ENCODE measurements at regions not wholly inside any gene's neighbourhood (a gene's known extent, or its start where the extent isn't known, plus 50 kb on each side); places are given as distances from the start of the nearest gene placed in this dataset.

- TF ChIP-seq JUN (IDR thresholded peaks at IDR 0.05; ENCODE audit: borderline replicate concordance, insufficient read depth, insufficient read length, low read depth): no peak
- no peak for TF ChIP-seq CTCF (IDR thresholded peaks at IDR 0.05; ENCODE audit: extremely low read depth in 1 of 2, insufficient read depth in 1 of 2, low read depth in 1 of 2, low read length in 2 of 2)
- TF ChIP-seq EZH2 (IDR thresholded peaks at IDR 0.05; ENCODE audit: borderline replicate concordance, low read depth, low read length, severe bottlenecking): no peak
- TF ChIP-seq POLR2A (IDR thresholded peaks at IDR 0.05; ENCODE audit: low read depth, low read length): no peak
- no peak for TF ChIP-seq POLR2AphosphoS5 (IDR thresholded peaks at IDR 0.05; ENCODE audit: insufficient read depth, low read depth, low read length)
- TF ChIP-seq MAX (IDR thresholded peaks at IDR 0.05; ENCODE audit: insufficient read depth, insufficient read length): no peak
- TF ChIP-seq GATA2 (IDR thresholded peaks at IDR 0.05; ENCODE audit: insufficient read depth, insufficient read length, low read depth, low read length): no peak
- no peak for TF ChIP-seq FOS (IDR thresholded peaks at IDR 0.05; ENCODE audit: borderline replicate concordance, insufficient read depth, low read length)
- TF ChIP-seq MYC (IDR thresholded peaks at IDR 0.05; ENCODE audit: low read depth, low read length): no peak
Measured at GRCh38 chr4:3615386-3616286, 83.4 kb upstream of the LRPAP1 start.

Measured in endothelial cell of umbilical vein (primary cell).